H9 (cell line): ENCODE measurements at regions not wholly inside any gene's neighbourhood (a gene's known extent, or its start where the extent isn't known, plus 50 kb on each side); places are given as distances from the start of the nearest gene placed in this dataset.
A peak's percentile ranks its signal among the peaks of the same experiment; 100 is the strongest.

ENCODE experiments used
- DNase-seq: peaks from one replicate; pipeline ENCODE4 v3.0.0-alpha.2; 2017
- H2AFZ ChIP-seq: one replicate; pipeline ENCODE4 v1.6.1; 2013; ENCODE audit warnings: mild to moderate bottlenecking, low read length, control low read depth, moderate library complexity
- H2AK5ac ChIP-seq: 2 replicates; pipeline ENCODE4 v1.6.1; 2013; ENCODE audit warnings: low read length, control low read depth, mixed read lengths; ENCODE audit not compliant: insufficient read length
- H2BK120ac ChIP-seq: one replicate; pipeline ENCODE4 v1.6.1; 2013; ENCODE audit warnings: low read depth, mild to moderate bottlenecking, low read length, control low read depth, inconsistent platforms; ENCODE audit not compliant: poor library complexity, severe bottlenecking
- H2BK12ac ChIP-seq: 2 replicates; pipeline ENCODE4 v1.6.1; 2013; ENCODE audit warnings: low read length, control low read depth, mixed read lengths, low read depth; ENCODE audit not compliant: insufficient read length
- H2BK15ac ChIP-seq: 2 replicates; pipeline ENCODE4 v1.6.1; 2013; ENCODE audit warnings: low read depth, low read length, control low read depth
- H2BK20ac ChIP-seq: one replicate; pipeline ENCODE4 v1.6.1; 2013; ENCODE audit warnings: low read depth, mild to moderate bottlenecking, low read length, control low read depth, inconsistent platforms; ENCODE audit not compliant: poor library complexity, severe bottlenecking
- H2BK5ac ChIP-seq: 2 replicates; pipeline ENCODE4 v1.6.1; 2013; ENCODE audit warnings: low read length, control low read depth, mixed read lengths; ENCODE audit not compliant: insufficient read length
- H3K14ac ChIP-seq: 2 replicates; pipeline ENCODE4 v1.6.1; 2013; ENCODE audit warnings: low read length, control low read depth; ENCODE audit not compliant: insufficient read depth
- H3K18ac ChIP-seq: 2 replicates; pipeline ENCODE4 v1.6.1; 2013; ENCODE audit warnings: low read depth, mild to moderate bottlenecking, mixed read lengths, low read length, control low read depth; ENCODE audit not compliant: insufficient read length
- H3K23ac ChIP-seq: 2 replicates; pipeline ENCODE4 v1.6.1; 2013; ENCODE audit warnings: low read length, control low read depth, mixed read lengths, low read depth; ENCODE audit not compliant: insufficient read length
- H3K23me2 ChIP-seq: 2 replicates; pipeline ENCODE4 v1.6.1; 2013; ENCODE audit warnings: low read depth, mild to moderate bottlenecking, mixed read lengths, low read length, control low read depth; ENCODE audit not compliant: insufficient read length, poor library complexity, severe bottlenecking
- H3K27ac ChIP-seq: 2 replicates; pipeline ENCODE4 v1.5.1; 2013; ENCODE audit warnings: low read length, control low read depth, mixed read lengths, low read depth; ENCODE audit not compliant: insufficient read length
- H3K27me3 ChIP-seq: 2 replicates; pipeline ENCODE4 v1.6.1; 2013; ENCODE audit warnings: low read length, control low read depth, inconsistent platforms; ENCODE audit not compliant: insufficient read depth
- H3K4ac ChIP-seq: 2 replicates; pipeline ENCODE4 v1.6.1; 2013; ENCODE audit warnings: low read depth, mild to moderate bottlenecking, control low read depth, inconsistent platforms, low read length, moderate library complexity
- H3K4me1 ChIP-seq: 2 replicates; pipeline ENCODE4 v1.6.1; 2013; ENCODE audit warnings: low read length, control low read depth, inconsistent platforms; ENCODE audit not compliant: insufficient read depth
- H3K4me2 ChIP-seq: 2 replicates; pipeline ENCODE4 v1.6.1; 2013; ENCODE audit warnings: low read length, control low read depth, mixed read lengths; ENCODE audit not compliant: insufficient read length, insufficient read depth
- H3K56ac ChIP-seq: 2 replicates; pipeline ENCODE4 v1.6.1; 2013; ENCODE audit warnings: low read depth, mild to moderate bottlenecking, mixed read lengths, low read length, control low read depth; ENCODE audit not compliant: insufficient read length
- H3K79me1 ChIP-seq: 2 replicates; pipeline ENCODE4 v1.6.1; 2013; ENCODE audit warnings: low read depth, mild to moderate bottlenecking, moderate library complexity, low read length, control low read depth, inconsistent platforms; ENCODE audit not compliant: insufficient read depth, poor library complexity, severe bottlenecking
- H3K79me2 ChIP-seq: 2 replicates; pipeline ENCODE4 v1.6.1; 2013; ENCODE audit warnings: low read length, control low read depth, inconsistent platforms; ENCODE audit not compliant: insufficient read depth
- H3K9ac ChIP-seq: 2 replicates; pipeline ENCODE4 v1.6.1; 2013; ENCODE audit warnings: low read length, control low read depth, mixed read lengths; ENCODE audit not compliant: insufficient read length; ENCODE audit errors: extremely low read depth
- H3K9me3 ChIP-seq: one replicate; pipeline ENCODE4 v1.6.1; 2013; ENCODE audit warnings: low read depth, low read length, inconsistent platforms; ENCODE audit not compliant: control insufficient read depth
- H3T11ph ChIP-seq: one replicate; pipeline ENCODE4 v1.6.1; 2013; ENCODE audit warnings: mild to moderate bottlenecking, low read length, control low read depth, inconsistent platforms
- H4K20me1 ChIP-seq: one replicate; pipeline ENCODE4 v1.6.1; 2013; ENCODE audit not compliant: control insufficient read depth, insufficient read length, insufficient read depth
- H4K5ac ChIP-seq: 2 replicates; pipeline ENCODE4 v1.6.1; 2013; ENCODE audit warnings: low read depth, mild to moderate bottlenecking, mixed read lengths, low read length, control low read depth; ENCODE audit not compliant: insufficient read length
- H4K8ac ChIP-seq: replicated peaks from 2 replicates; pipeline ENCODE4 v1.6.1; 2013; ENCODE audit warnings: low read length, control low read depth, mixed read lengths, low read depth; ENCODE audit not compliant: insufficient read length
- H4K91ac ChIP-seq: 2 replicates; pipeline ENCODE4 v1.6.1; 2013; ENCODE audit warnings: low read depth, mild to moderate bottlenecking, moderate library complexity, mixed read lengths, low read length, control low read depth; ENCODE audit not compliant: insufficient read length
- H3K27ac Mint-ChIP-seq, 3 experiments: 2 replicates in 2 of 3; 3 replicates in 1 of 3; pipeline ENCODE4 v1.8.0; 2020 to 2021; ENCODE audit warnings: mixed read lengths in 3 of 3, mild to moderate bottlenecking in 1 of 3, moderate library complexity in 1 of 3
- H3K27me3 Mint-ChIP-seq: 2 replicates; pipeline ENCODE4 v1.8.0; 2021; ENCODE audit warnings: low read depth, mild to moderate bottlenecking, moderate library complexity, mixed read lengths
- H3K36me3 Mint-ChIP-seq, 3 experiments: 2 replicates in 2 of 3; 3 replicates in 1 of 3; pipeline ENCODE4 v1.8.0; 2020 to 2021; ENCODE audit warnings: low read depth in 3 of 3, mixed read lengths in 3 of 3; ENCODE audit not compliant: insufficient read depth in 1 of 3
- H3K4me1 Mint-ChIP-seq, 2 experiments: 2 replicates each; pipeline ENCODE4 v1.8.0; 2020; ENCODE audit warnings: mixed read lengths in 2 of 2
- H3K4me3 Mint-ChIP-seq, 2 experiments: 2 replicates in 1 of 2; 3 replicates in 1 of 2; pipeline ENCODE4 v1.8.0; 2020 to 2021; ENCODE audit warnings: mild to moderate bottlenecking in 2 of 2, mixed read lengths in 2 of 2, moderate library complexity in 1 of 2
- H3K9me3 Mint-ChIP-seq, 2 experiments: 2 replicates in 1 of 2; 3 replicates in 1 of 2; pipeline ENCODE4 v1.8.0; 2020; ENCODE audit warnings: mild to moderate bottlenecking in 2 of 2, mixed read lengths in 2 of 2, moderate library complexity in 1 of 2
- CTCF ChIP-seq: fragments of 200-600 bp; sonication (generic); conservative IDR thresholded peaks from 3 replicates; pipeline ENCODE4 v1.8.0; 2021; ENCODE audit warnings: antibody characterized with exemption, mild to moderate bottlenecking
- WGBS: extraction: QIAGEN DNeasy Blood & Tissue Kit; methylation state at CpG from one replicate; pipeline ENCODE4 v1.1.7; 2013; ENCODE audit warnings: missing lambda C conversion rate, low lambda C conversion rate, mixed read lengths; ENCODE audit not compliant: insufficient read length; ENCODE audit errors: extremely low coverage; 5-methylcytosine and 5-hydroxymethylcytosine counted together

GRCh38 chr10:78331391-78331922 lies 297.8 kb downstream of the RPS24 start:
- Histone ChIP-seq H4K20me1 (no peaks in the 10 kb centered on the region), H2AFZ (no peak overlapping the region), H2BK120ac (no peak overlapping the region), H2BK20ac (no peak overlapping the region), H3K56ac (no peak overlapping the region), H2AK5ac (no peak overlapping the region), H2BK5ac (no peak overlapping the region), H3K23ac (no peak overlapping the region), H3K14ac (no peak overlapping the region), H3K79me1 (no peaks in the 10 kb centered on the region), H3T11ph (no peak overlapping the region), H3K9ac (no peak overlapping the region), H3K9me3 (no peaks in the 10 kb centered on the region), H3K79me2 (no peaks in the 10 kb centered on the region), H4K91ac (no peak overlapping the region), H3K23me2 (no peaks in the 10 kb centered on the region), H3K27ac (no peak overlapping the region), H3K27me3 (no peaks in the 10 kb centered on the region), H3K4me2 (no peak overlapping the region), H3K4ac (no peak overlapping the region), H4K5ac (no peak overlapping the region), H3K18ac (no peak overlapping the region), H2BK15ac (no peak overlapping the region), H4K8ac (no peak overlapping the region), H3K4me1 (no peaks in the 10 kb centered on the region), H2BK12ac (no peak overlapping the region)
- Mint-ChIP-seq H3K9me3 (peaks cover 10 to 18% of the 10 kb centered on the region in 2 experiments), H3K4me3 (no peak overlapping the region), H3K36me3 (peaks cover 5 to 10% (median 8%) of the 10 kb centered on the region in 3 experiments), H3K27me3 (no peaks in the 10 kb centered on the region; the same call in none of the 2 replicates), H3K27ac (no peak overlapping the region; a peak in 1 of 7 replicates), H3K4me1 (peaks cover 13% of the 10 kb centered on the region in 2 experiments)
- no CpG with 5 or more reads among the region's 6 CpGs for WGBS
- DNase-seq = peak; percentile 20
- no peak for TF ChIP-seq CTCF
